HEK293 (cell line): ENCODE measurements at regions not wholly inside any gene's neighbourhood (a gene's known extent, or its start where the extent isn't known, plus 50 kb on each side); places are given as distances from the start of the nearest gene placed in this dataset.

ENCODE experiments used
- CTCF ChIA-PET: fragments of 350-600 bp; formaldehyde crosslinking; extraction: SDS; loops from one replicate; lab custom pipeline; 2021; ENCODE audit warnings: antibody characterized with exemption; lab: Yijun Ruan, JAX
- POLR2A ChIA-PET: fragments of 300-600 bp; formaldehyde crosslinking; extraction: SDS; loops from one replicate; lab custom pipeline; 2020; ENCODE audit warnings: antibody characterized with exemption, inconsistent platforms; lab: Yijun Ruan, JAX
- H3K27ac ChIP-seq: fragments of 200-500 bp; sonication (Bioruptor generic); 2 replicates; pipeline ENCODE4 v1.5.1; 2014; ENCODE audit warnings: low read depth, low read length, control low read depth, inconsistent platforms; ENCODE audit errors: extremely low read depth
- H3K36me3 ChIP-seq, 2 experiments: fragments of 200-500 bp in 1 of 2; sonication (Bioruptor generic) in 1 of 2; 1 replicate in 1 of 2; 2 replicates in 1 of 2; pipeline ENCODE4 v1.5.1; 2014 to 2017; ENCODE audit warnings: inconsistent platforms in 2 of 2, low read length in 2 of 2; ENCODE audit not compliant: control insufficient read depth in 2 of 2, insufficient read depth in 1 of 2
- H3K4me1 ChIP-seq: fragments of 200-500 bp; sonication (Bioruptor generic); 2 replicates; pipeline ENCODE4 v1.5.1; 2014; ENCODE audit warnings: mild to moderate bottlenecking, low read length, inconsistent platforms; ENCODE audit not compliant: control insufficient read depth, insufficient read depth
- H3K4me3 ChIP-seq: 2 replicates; pipeline ENCODE4 v1.5.1; 2011; ENCODE audit warnings: low read depth, mild to moderate bottlenecking, control low read depth, low read length, moderate library complexity
- H3K9me3 ChIP-seq: fragments of 200-500 bp; sonication (Bioruptor generic); 2 replicates; pipeline ENCODE4 v1.5.1; 2014; ENCODE audit warnings: low read depth, low read length, inconsistent platforms; ENCODE audit not compliant: control insufficient read depth, insufficient read depth
- EGR2 ChIP-seq: fragments of 450-650 bp; formaldehyde crosslinking; IDR thresholded peaks from 2 replicates; pipeline ENCODE4 v1.5.1; 2016; ENCODE audit warnings: low read depth, missing biosample characterization, missing genetic modification characterization
- GLIS1 ChIP-seq: fragments of 450-650 bp; formaldehyde crosslinking; IDR thresholded peaks from 2 replicates; pipeline ENCODE4 v1.5.1; 2016; ENCODE audit warnings: missing biosample characterization, missing genetic modification characterization
- HIC1 ChIP-seq: fragments of 450-650 bp; formaldehyde crosslinking; IDR thresholded peaks from 2 replicates; pipeline ENCODE4 v1.5.1; 2016; ENCODE audit warnings: missing biosample characterization, missing genetic modification characterization
- INSM2 ChIP-seq: fragments of 450-650 bp; formaldehyde crosslinking; IDR thresholded peaks from 2 replicates; pipeline ENCODE4 v1.5.1; 2016; ENCODE audit warnings: missing biosample characterization, missing genetic modification characterization
- KLF1 ChIP-seq: fragments of 450-650 bp; formaldehyde crosslinking; IDR thresholded peaks from 2 replicates; pipeline ENCODE4 v1.5.1; 2016; ENCODE audit warnings: missing biosample characterization, missing genetic modification characterization
- KLF10 ChIP-seq: fragments of 450-650 bp; IDR thresholded peaks from 2 replicates; pipeline ENCODE4 v1.5.1; 2018; ENCODE audit warnings: missing biosample characterization, mild to moderate bottlenecking, missing genetic modification characterization
- MZF1 ChIP-seq: fragments of 450-650 bp; formaldehyde crosslinking; IDR thresholded peaks from 2 replicates; pipeline ENCODE4 v1.5.1; 2017; ENCODE audit warnings: missing biosample characterization, missing genetic modification characterization, borderline replicate concordance
- PRDM6 ChIP-seq: fragments of 450-650 bp; formaldehyde crosslinking; IDR thresholded peaks from 2 replicates; pipeline ENCODE4 v1.5.1; 2017; ENCODE audit warnings: missing biosample characterization, missing genetic modification characterization
- SCRT1 ChIP-seq: fragments of 450-650 bp; formaldehyde crosslinking; IDR thresholded peaks from 2 replicates; pipeline ENCODE4 v1.5.1; 2016; ENCODE audit warnings: missing biosample characterization, missing genetic modification characterization, borderline replicate concordance
- YY2 ChIP-seq: fragments of 450-650 bp; formaldehyde crosslinking; IDR thresholded peaks from 2 replicates; pipeline ENCODE4 v1.5.1; 2016; ENCODE audit warnings: missing biosample characterization, missing genetic modification characterization
- ZFP41 ChIP-seq: fragments of 450-650 bp; formaldehyde crosslinking; IDR thresholded peaks from 2 replicates; pipeline ENCODE4 v1.5.1; 2016; ENCODE audit warnings: missing biosample characterization, missing genetic modification characterization, borderline replicate concordance
- ZFP69B ChIP-seq: fragments of 450-650 bp; formaldehyde crosslinking; IDR thresholded peaks from 2 replicates; pipeline ENCODE4 v1.5.1; 2016; ENCODE audit warnings: missing biosample characterization, missing genetic modification characterization
- ZNF10 ChIP-seq: fragments of 450-650 bp; formaldehyde crosslinking; IDR thresholded peaks from 2 replicates; pipeline ENCODE4 v1.5.1; 2017; ENCODE audit warnings: missing biosample characterization, missing genetic modification characterization
- ZNF350 ChIP-seq: fragments of 450-650 bp; formaldehyde crosslinking; IDR thresholded peaks from 2 replicates; pipeline ENCODE4 v1.5.0; 2017; ENCODE audit warnings: missing biosample characterization, mild to moderate bottlenecking, missing genetic modification characterization
- ZNF366 ChIP-seq: fragments of 450-650 bp; formaldehyde crosslinking; conservative IDR thresholded peaks from 2 replicates; pipeline ENCODE4 v1.5.1; 2016; ENCODE audit warnings: missing biosample characterization, missing genetic modification characterization
- ZNF488 ChIP-seq: fragments of 450-650 bp; formaldehyde crosslinking; IDR thresholded peaks from 2 replicates; pipeline ENCODE4 v1.5.1; 2016; ENCODE audit warnings: missing biosample characterization, missing genetic modification characterization
- ZNF510 ChIP-seq: fragments of 450-650 bp; formaldehyde crosslinking; IDR thresholded peaks from 2 replicates; pipeline ENCODE4 v1.5.1; 2018; ENCODE audit warnings: mild to moderate bottlenecking, missing genetic modification characterization, missing biosample characterization; ENCODE audit not compliant: insufficient replicate concordance
- ZNF626 ChIP-seq: fragments of 450-650 bp; sonication (Bioruptor Pico); formaldehyde crosslinking; IDR thresholded peaks from 2 replicates; pipeline ENCODE4 v1.5.1; 2018; ENCODE audit warnings: missing biosample characterization, missing genetic modification characterization, inconsistent platforms
- ZNF785 ChIP-seq: fragments of 450-650 bp; formaldehyde crosslinking; IDR thresholded peaks from 2 replicates; pipeline ENCODE4 v1.5.1; 2016; ENCODE audit warnings: missing biosample characterization, missing genetic modification characterization
- ZSCAN23 ChIP-seq: fragments of 450-650 bp; formaldehyde crosslinking; IDR thresholded peaks from 2 replicates; pipeline ENCODE4 v1.5.1; 2016; ENCODE audit warnings: missing biosample characterization, missing genetic modification characterization
- ZXDB ChIP-seq: fragments of 450-650 bp; formaldehyde crosslinking; IDR thresholded peaks from 2 replicates; pipeline ENCODE4 v1.5.1; 2016; ENCODE audit warnings: missing biosample characterization, missing genetic modification characterization

GRCh38 chr4:1467581-1468458 lies 61.6 kb upstream of the NKX1-1 start (continued):
- TF ChIP-seq ZNF366 (tag by site-specific recombination) (no peak), ZNF10 (tag by site-specific recombination) (no peak), INSM2 (tag by site-specific recombination) (peak; percentile 32; the same call in 1 of the 2 replicates)
- TF ChIP-seq, all 188 proteins: peak for 9

- no peak overlapping the region for H3K4me3 ChIP-seq
- TF ChIP-seq ZXDB (tag by site-specific recombination) (no peak), ZNF785 (tag by site-specific recombination) (no peak), EGR2 (tag by site-specific recombination) (no peak), KLF10 (no peak), ZNF488 (no peak), ZNF350 (no peak), SCRT1 (tag by site-specific recombination) (no peak), ZFP41 (tag by site-specific recombination) (no peak), PRDM6 (tag by site-specific recombination) (no peak), ZNF626 (tag by site-specific recombination) (no peak), ZNF510 (tag by site-specific recombination) (no peak), KLF1 (tag by site-specific recombination) (no peak), GLIS1 (tag by site-specific recombination) (no peak), ZSCAN23 (tag by site-specific recombination) (no peak), MZF1 (no peak), ZFP69B (no peak), HIC1 (no peak), ZNF10 (tag by site-specific recombination) (no peak), YY2 (no peak)
- TF ChIP-seq, all 188 proteins: peak for 0
- Histone ChIP-seq H3K4me1 (no peaks in the 10 kb centered on the region), H3K36me3 (no peaks in the 10 kb centered on the region), H3K27ac (no peak overlapping the region), H3K9me3 (no peaks in the 10 kb centered on the region)
- ChIA-PET POLR2A (no interaction called here), CTCF (no interaction called here)
Measured at GRCh38 chr4:1466863-1467165, 60.6 kb upstream of the NKX1-1 start.
